ENCODE measurements at regions not wholly inside any gene's neighbourhood (a gene's known extent, or its start where the extent isn't known, plus 50 kb on each side); places are given as distances from the start of the nearest gene placed in this dataset.

DNA sequence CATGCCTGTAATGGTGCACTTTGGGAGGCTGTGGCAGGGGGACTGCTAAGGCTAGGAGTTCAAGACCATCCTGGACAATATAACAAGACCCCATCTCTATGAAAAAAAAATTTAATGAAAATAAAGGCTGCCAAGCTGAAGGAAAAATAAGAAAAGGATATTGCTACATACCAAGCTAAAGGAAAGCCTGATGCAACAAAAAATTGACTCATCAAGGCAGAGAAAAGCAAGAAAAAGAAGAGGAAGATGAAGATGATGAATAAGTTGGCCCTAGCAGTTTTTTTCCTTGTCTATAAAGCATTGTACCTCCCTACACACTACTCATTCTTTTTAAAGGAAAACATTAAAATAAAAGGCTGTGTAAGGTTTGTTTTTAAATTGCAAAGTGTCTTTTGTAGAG lies 441.9 kb upstream of the MDFIC2 start:
- intact Hi-C loops (cut with micrococcal nuclease) = no loop called here
- H3K9ac ChIP-seq (ENCODE audit: low read length) = no peak overlapping the region
- H3K36me3 ChIP-seq (ENCODE audit: low read depth, low read length) = no peaks in the 10 kb centered on the region
- POLR2A ChIA-PET (ENCODE audit: unreplicated experiment) = no interaction called here
- H3K4me2 ChIP-seq (ENCODE audit: low read length) = no peak overlapping the region
- H2AFZ ChIP-seq (ENCODE audit: low read length) = no peak overlapping the region
- no peaks in the 10 kb centered on the region for H3K27me3 ChIP-seq (ENCODE audit: low read length)
- no peak overlapping the region for H3K27ac ChIP-seq (ENCODE audit: low read length)
- DNase-seq (no peak), ATAC-seq (no peak)
- TF ChIP-seq, protein P1, sequence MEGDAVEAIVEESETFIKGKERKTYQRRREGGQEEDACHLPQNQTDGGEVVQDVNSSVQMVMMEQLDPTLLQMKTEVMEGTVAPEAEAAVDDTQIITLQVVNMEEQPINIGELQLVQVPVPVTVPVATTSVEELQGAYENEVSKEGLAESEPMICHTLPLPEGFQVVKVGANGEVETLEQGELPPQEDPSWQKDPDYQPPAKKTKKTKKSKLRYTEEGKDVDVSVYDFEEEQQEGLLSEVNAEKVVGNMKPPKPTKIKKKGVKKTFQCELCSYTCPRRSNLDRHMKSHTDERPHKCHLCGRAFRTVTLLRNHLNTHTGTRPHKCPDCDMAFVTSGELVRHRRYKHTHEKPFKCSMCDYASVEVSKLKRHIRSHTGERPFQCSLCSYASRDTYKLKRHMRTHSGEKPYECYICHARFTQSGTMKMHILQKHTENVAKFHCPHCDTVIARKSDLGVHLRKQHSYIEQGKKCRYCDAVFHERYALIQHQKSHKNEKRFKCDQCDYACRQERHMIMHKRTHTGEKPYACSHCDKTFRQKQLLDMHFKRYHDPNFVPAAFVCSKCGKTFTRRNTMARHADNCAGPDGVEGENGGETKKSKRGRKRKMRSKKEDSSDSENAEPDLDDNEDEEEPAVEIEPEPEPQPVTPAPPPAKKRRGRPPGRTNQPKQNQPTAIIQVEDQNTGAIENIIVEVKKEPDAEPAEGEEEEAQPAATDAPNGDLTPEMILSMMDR (conservative IDR thresholded peaks at IDR 0.05; ENCODE audit: low read depth, low read length) = no peak
- TF ChIP-seq EZH2 (IDR thresholded peaks at IDR 0.05; ENCODE audit: low read length, unreplicated experiment) (no peak), EZH2phosphoT487 (IDR thresholded peaks at IDR 0.05; ENCODE audit: borderline replicate concordance, low read length) (no peak)
- H3K9me3 ChIP-seq (ENCODE audit: low read length) = no peaks in the 10 kb centered on the region
- no TSS peak for BruUV-seq (replicated peaks)
- no peaks in the 10 kb centered on the region for H3F3A ChIP-seq (ENCODE audit: low read length, unreplicated experiment)
- no peaks in the 10 kb centered on the region for H3K4me1 ChIP-seq (ENCODE audit: insufficient read depth, low read length)
- H3K9me2 ChIP-seq (replicated peaks; ENCODE audit: low read length) = no peaks in the 10 kb centered on the region
- CTCF ChIA-PET = interaction anchor here (0.5 to 0.7 kb wide), 3 partner anchors 51 to 193 kb away, joined by 3 to 5 read pairs (median 3); no protein-coding TSS in a partner anchor
- H3K79me2 ChIP-seq (ENCODE audit: low read length) = no peaks in the 10 kb centered on the region
- H4K20me1 ChIP-seq (ENCODE audit: low read length) = no peaks in the 10 kb centered on the region
- no peak overlapping the region for H3K4me3 ChIP-seq (ENCODE audit: low read length)

DNA sequence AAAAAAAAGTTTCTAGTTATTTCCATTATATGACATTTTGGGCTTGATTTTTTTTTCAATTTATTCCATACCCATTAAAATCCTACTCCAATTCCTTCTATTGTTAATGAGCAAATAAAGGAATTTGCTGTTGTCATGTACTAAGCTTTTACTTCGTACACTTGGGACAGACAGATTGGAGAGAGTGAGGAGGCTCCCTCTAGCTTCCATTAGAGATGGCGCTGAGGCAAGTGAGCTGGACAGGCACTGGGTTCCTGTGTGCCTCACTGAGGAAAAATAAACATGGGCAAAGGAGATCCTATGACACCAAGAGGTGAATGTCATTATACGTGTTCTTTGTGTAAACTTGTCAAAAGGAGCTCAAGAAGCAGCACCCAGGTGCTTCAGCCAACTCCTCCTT lies 441.1 kb upstream of the MDFIC2 start:
- Histone ChIP-seq H3K27me3 (ENCODE audit: low read length) (no peaks in the 10 kb centered on the region), H4K20me1 (ENCODE audit: low read length) (no peaks in the 10 kb centered on the region), H3K4me2 (ENCODE audit: low read length) (no peak overlapping the region), H3K9me2 (replicated peaks; ENCODE audit: low read length) (no peaks in the 10 kb centered on the region), H3K9me3 (ENCODE audit: low read length) (no peaks in the 10 kb centered on the region), H3K4me1 (ENCODE audit: insufficient read depth, low read length) (no peaks in the 10 kb centered on the region), H3K9ac (ENCODE audit: low read length) (no peak overlapping the region), H3K27ac (ENCODE audit: low read length) (no peak overlapping the region), H2AFZ (ENCODE audit: low read length) (no peak overlapping the region), H3K36me3 (ENCODE audit: low read depth, low read length) (no peaks in the 10 kb centered on the region), H3K4me3 (ENCODE audit: low read length) (no peak overlapping the region), H3F3A (ENCODE audit: low read length, unreplicated experiment) (no peaks in the 10 kb centered on the region), H3K79me2 (ENCODE audit: low read length) (no peaks in the 10 kb centered on the region)
- ChIA-PET POLR2A (ENCODE audit: unreplicated experiment) (no interaction called here), CTCF (interaction anchor here (0.5 to 1.1 kb wide), 4 partner anchors 25 to 101 kb away, joined by 3 to 8 read pairs (median 4); no protein-coding TSS in a partner anchor)
- intact Hi-C loops (cut with micrococcal nuclease) = no loop called here
- ATAC-seq (peak; percentile 62), DNase-seq (peak; percentile 21)
- no peak for TF ChIP-seq EZH2 (IDR thresholded peaks at IDR 0.05; ENCODE audit: low read length, unreplicated experiment)
- TF ChIP-seq, protein P1 (conservative IDR thresholded peaks at IDR 0.05; ENCODE audit: low read depth, low read length) = peak; percentile 31; the same call in 1 of the 2 replicates
- no TSS peak for BruUV-seq (replicated peaks)

DNA sequence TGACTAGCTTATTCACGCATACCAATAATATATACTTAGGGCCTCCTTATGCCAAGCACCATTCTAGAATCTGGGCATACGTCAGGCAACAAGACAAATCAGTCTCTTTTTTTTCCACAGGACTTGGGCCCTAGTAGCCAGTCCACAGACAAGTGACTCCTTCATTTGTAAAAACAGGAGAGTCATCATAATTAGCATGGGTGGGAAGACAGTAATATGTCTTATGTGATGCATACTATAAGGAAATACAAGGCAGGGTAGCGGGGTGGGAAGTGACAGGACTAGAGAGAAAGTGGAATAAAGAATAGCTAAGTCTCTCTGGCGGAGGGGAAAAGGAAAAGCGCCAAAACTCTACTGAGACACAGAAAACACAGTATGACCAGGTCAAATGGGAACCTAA lies 439.6 kb upstream of the MDFIC2 start:
- Histone ChIP-seq H3K79me2 (ENCODE audit: low read length) (no peaks in the 10 kb centered on the region), H3F3A (ENCODE audit: low read length, unreplicated experiment) (no peaks in the 10 kb centered on the region), H3K27ac (ENCODE audit: low read length) (no peak overlapping the region), H3K9me3 (ENCODE audit: low read length) (no peaks in the 10 kb centered on the region), H3K4me3 (ENCODE audit: low read length) (no peak overlapping the region), H3K4me1 (ENCODE audit: insufficient read depth, low read length) (no peaks in the 10 kb centered on the region), H3K9ac (ENCODE audit: low read length) (no peak overlapping the region), H4K20me1 (ENCODE audit: low read length) (no peaks in the 10 kb centered on the region), H2AFZ (ENCODE audit: low read length) (no peak overlapping the region), H3K4me2 (ENCODE audit: low read length) (no peak overlapping the region), H3K36me3 (ENCODE audit: low read depth, low read length) (no peaks in the 10 kb centered on the region), H3K27me3 (ENCODE audit: low read length) (no peaks in the 10 kb centered on the region), H3K9me2 (replicated peaks; ENCODE audit: low read length) (no peaks in the 10 kb centered on the region)
- no peak for ATAC-seq
- no TSS peak for BruUV-seq (replicated peaks)
- intact Hi-C loops (cut with micrococcal nuclease) = no loop called here
- no peak for DNase-seq
- TF ChIP-seq, protein P1 (conservative IDR thresholded peaks at IDR 0.05; ENCODE audit: low read depth, low read length) = no peak
- no peak for TF ChIP-seq EZH2 (IDR thresholded peaks at IDR 0.05; ENCODE audit: low read length, unreplicated experiment)
- TF ChIP-seq EZH2phosphoT487 (IDR thresholded peaks at IDR 0.05; ENCODE audit: borderline replicate concordance, low read length) = no peak
- POLR2A ChIA-PET (ENCODE audit: unreplicated experiment) = no interaction called here
- CTCF ChIA-PET = no interaction called here

Data from PC-3 (cell line).